ENCODE measurements at regions not wholly inside any gene's neighbourhood (a gene's known extent, or its start where the extent isn't known, plus 50 kb on each side); places are given as distances from the start of the nearest gene placed in this dataset.
A peak's percentile ranks its signal among the peaks of the same experiment; 100 is the strongest.

GRCh38 chr13:32893176-32893575, 123.0 kb upstream of the KL start:
- no peak for TF ChIP-seq CTCF (IDR thresholded peaks at IDR 0.05; ENCODE audit: low read depth, low read length, missing control alignments)
- in situ Hi-C loops (cut with HindIII; ENCODE audit: low sequenced_read_pairs), result no loop called here
- no peak for DNase-seq (ENCODE audit: low read depth)
- no peak overlapping the region for H3K4me3 ChIP-seq (ENCODE audit: low read depth, low read length)

- in situ Hi-C loops (cut with HindIII; ENCODE audit: low sequenced_read_pairs), result no loop called here
- DNase-seq (ENCODE audit: low read depth), result no peak
Observed at GRCh38 chr13:32894589-32895001, 121.6 kb upstream of the KL start.

GRCh38 chr13:32895296-32895695, 120.9 kb upstream of the KL start:
- in situ Hi-C loops (cut with HindIII; ENCODE audit: low sequenced_read_pairs), result no loop called here
- H3K4me3 ChIP-seq (ENCODE audit: low read depth, low read length), result no peak overlapping the region
- TF ChIP-seq CTCF (IDR thresholded peaks at IDR 0.05; ENCODE audit: low read depth, low read length, missing control alignments), result no peak
- DNase-seq (ENCODE audit: low read depth), result no peak

More at GRCh38 chr13:32894589-32895001, 121.6 kb upstream of the KL start:
- TF ChIP-seq CTCF (IDR thresholded peaks at IDR 0.05; ENCODE audit: low read depth, low read length, missing control alignments), result no peak
- no peak overlapping the region for H3K4me3 ChIP-seq (ENCODE audit: low read depth, low read length)

GRCh38 chr13:32897296-32897695, 118.9 kb upstream of the KL start:
- TF ChIP-seq CTCF (IDR thresholded peaks at IDR 0.05; ENCODE audit: low read depth, low read length, missing control alignments), result no peak
- in situ Hi-C loops (cut with HindIII; ENCODE audit: low sequenced_read_pairs), result no loop called here
- DNase-seq (ENCODE audit: low read depth), result no peak
- H3K4me3 ChIP-seq (ENCODE audit: low read depth, low read length), result no peak overlapping the region

- no peak overlapping the region for H3K4me3 ChIP-seq (ENCODE audit: low read depth, low read length)
- no peak for TF ChIP-seq CTCF (IDR thresholded peaks at IDR 0.05; ENCODE audit: low read depth, low read length, missing control alignments)
- in situ Hi-C loops (cut with HindIII; ENCODE audit: low sequenced_read_pairs), result no loop called here
- no peak for DNase-seq (ENCODE audit: low read depth)
Observed at GRCh38 chr13:32902029-32902780, 114.0 kb upstream of the KL start.

GRCh38 chr13:32902874-32903273, 113.3 kb upstream of the KL start:
- DNase-seq (ENCODE audit: low read depth), result peak; percentile 49
- in situ Hi-C loops (cut with HindIII; ENCODE audit: low sequenced_read_pairs), result no loop called here
- TF ChIP-seq CTCF (IDR thresholded peaks at IDR 0.05; ENCODE audit: low read depth, low read length, missing control alignments), result no peak
- H3K4me3 ChIP-seq (ENCODE audit: low read depth, low read length), result no peak overlapping the region
